H1 (cell line): ENCODE measurements at regions not wholly inside any gene's neighbourhood (a gene's known extent, or its start where the extent isn't known, plus 50 kb on each side); places are given as distances from the start of the nearest gene placed in this dataset.

Experiments used
- CTCF ChIA-PET: fragments of 300-600 bp; sonication (Branson Sonifier 250); formaldehyde crosslinking; loops from one replicate; lab custom pipeline; 2021; ENCODE audit not compliant: partially characterized antibody; lab: Charles Lee
- POLR2A ChIA-PET: fragments of 300-600 bp; sonication (Branson Sonifier 250); formaldehyde crosslinking; loops from one replicate; lab custom pipeline; 2021; ENCODE audit warnings: inconsistent platforms; ENCODE audit not compliant: partially characterized antibody; lab: Charles Lee
- DNase-seq, 2 experiments: peaks; one replicate each; pipeline versions ENCODE4 v3.0.0 to v3.0.0-alpha.2; 2010 to 2022; ENCODE audit warnings: low spot score in 2 of 2, low read depth in 1 of 2, mixed read lengths in 1 of 2
- FAIRE-seq: peaks from 2 replicates; lab custom pipeline; 2011; peaks lifted over from hg19 to GRCh38; lab: Jason Lieb, UNC
- H2AFZ ChIP-seq: 2 replicates; pipeline ENCODE4 v1.8.1; 2012; ENCODE audit warnings: low read length, inconsistent platforms
- H2AK5ac ChIP-seq: 2 replicates; pipeline ENCODE4 v1.6.1; 2013; ENCODE audit warnings: low read depth, low read length
- H2BK120ac ChIP-seq: replicated peaks from 2 replicates; pipeline ENCODE3; 2013; ENCODE audit warnings: low read depth, low read length, inconsistent platforms
- H2BK12ac ChIP-seq: 2 replicates; pipeline ENCODE4 v1.6.1; 2013; ENCODE audit warnings: low read depth, low read length
- H2BK15ac ChIP-seq: 2 replicates; pipeline ENCODE4 v1.6.1; 2013; ENCODE audit warnings: low read length
- H2BK20ac ChIP-seq: 2 replicates; pipeline ENCODE4 v1.6.1; 2013; ENCODE audit warnings: low read length
- H2BK5ac ChIP-seq: 2 replicates; pipeline ENCODE4 v1.6.1; 2013; ENCODE audit warnings: low read depth, low read length
- H3K14ac ChIP-seq: 2 replicates; pipeline ENCODE4 v1.6.1; 2013; ENCODE audit warnings: inconsistent platforms; ENCODE audit not compliant: insufficient read length
- H3K18ac ChIP-seq: 2 replicates; pipeline ENCODE4 v1.6.1; 2013; ENCODE audit warnings: low read length; ENCODE audit errors: extremely low read depth
- H3K23ac ChIP-seq: 2 replicates; pipeline ENCODE4 v1.6.1; 2013; ENCODE audit warnings: inconsistent platforms; ENCODE audit not compliant: insufficient read length
- H3K23me2 ChIP-seq: 2 replicates; pipeline ENCODE4 v1.6.1; 2013; ENCODE audit warnings: low read depth, low read length
- H3K27ac ChIP-seq: 2 replicates; pipeline ENCODE4 v1.6.1; 2011; ENCODE audit warnings: low read depth, low read length, inconsistent platforms
- H3K27me3 ChIP-seq, 4 experiments: replicated peaks in 1 of 4; 1 replicate in 1 of 4; 2 replicates in 3 of 4; pipeline versions ENCODE4 v1.6.1 to v1.8.1; 2011 to 2013; ENCODE audit warnings: low read length in 3 of 4, mild to moderate bottlenecking in 3 of 4, inconsistent platforms in 2 of 4, mixed read lengths in 2 of 4, moderate library complexity in 1 of 4; ENCODE audit not compliant: control insufficient read depth in 3 of 4, insufficient read depth in 3 of 4; ENCODE audit errors: extremely low read depth in 1 of 4
- H3K36me3 ChIP-seq, 4 experiments: 2 replicates each; pipeline versions ENCODE4 v1.6.1 to v1.8.1; 2011 to 2013; ENCODE audit warnings: mild to moderate bottlenecking in 4 of 4, low read length in 3 of 4, moderate library complexity in 2 of 4, control low read depth in 1 of 4, inconsistent platforms in 1 of 4; ENCODE audit not compliant: insufficient read depth in 4 of 4, control insufficient read depth in 2 of 4
- H3K4ac ChIP-seq: replicated peaks from 2 replicates; pipeline ENCODE3; 2013; ENCODE audit warnings: low read length, low read depth, mixed read lengths, inconsistent platforms; ENCODE audit not compliant: insufficient read length
- H3K4me1 ChIP-seq, 4 experiments: replicated peaks in 1 of 4; 1 replicate in 1 of 4; 2 replicates in 3 of 4; pipeline versions ENCODE4 v1.6.1 to v1.8.1; 2011 to 2013; ENCODE audit warnings: low read length in 3 of 4, inconsistent platforms in 2 of 4, mixed read lengths in 1 of 4; ENCODE audit not compliant: insufficient read depth in 4 of 4, control insufficient read depth in 3 of 4
- H3K4me2 ChIP-seq, 2 experiments: 2 replicates each; pipeline versions ENCODE4 v1.6.1 to v1.8.1; 2011 to 2013; ENCODE audit warnings: low read depth in 2 of 2, low read length in 2 of 2, control low read depth in 1 of 2, inconsistent platforms in 1 of 2, mild to moderate bottlenecking in 1 of 2; ENCODE audit not compliant: insufficient read depth in 1 of 2
- H3K4me3 ChIP-seq, 4 experiments: fragments of 200-600, 300-600 bp in 1 of 4; sonication (generic), shearing (Covaris generic), sonication (Bioruptor Twin) in 1 of 4; 2 replicates each; pipeline versions ENCODE4 v1.5.1 to v1.8.1; 2011 to 2016; ENCODE audit warnings: low read length in 4 of 4, low read depth in 3 of 4, control low read depth in 2 of 4, inconsistent platforms in 2 of 4, mild to moderate bottlenecking in 2 of 4, mixed read lengths in 1 of 4, moderate library complexity in 1 of 4; ENCODE audit not compliant: insufficient read depth in 2 of 4; ENCODE audit errors: extremely low read depth in 1 of 4
- H3K56ac ChIP-seq: replicated peaks from 2 replicates; pipeline ENCODE3; 2013; ENCODE audit warnings: low read depth, mild to moderate bottlenecking, mixed read lengths, low read length, inconsistent platforms; ENCODE audit not compliant: insufficient read length
- H3K79me1 ChIP-seq: 2 replicates; pipeline ENCODE4 v1.6.1; 2013; ENCODE audit warnings: low read depth, low read length, control low read depth
- H3K79me2 ChIP-seq, 2 experiments: 2 replicates each; pipeline versions ENCODE4 v1.6.1 to v1.8.1; 2012 to 2013; ENCODE audit warnings: low read length in 2 of 2, mild to moderate bottlenecking in 2 of 2, inconsistent platforms in 1 of 2; ENCODE audit not compliant: insufficient read depth in 2 of 2, control insufficient read depth in 1 of 2
- H3K9ac ChIP-seq, 4 experiments: replicated peaks in 1 of 4; 1 replicate in 1 of 4; 2 replicates in 3 of 4; pipeline versions ENCODE4 v1.6.1 to v1.8.1; 2011 to 2013; ENCODE audit warnings: low read depth in 3 of 4, low read length in 3 of 4, control low read depth in 2 of 4, mild to moderate bottlenecking in 2 of 4, moderate library complexity in 2 of 4, inconsistent platforms in 1 of 4; ENCODE audit errors: extremely low read depth in 1 of 4
- H3K9me3 ChIP-seq, 2 experiments: 2 replicates each; pipeline versions ENCODE4 v1.6.1 to v1.8.1; 2012 to 2013; ENCODE audit warnings: mild to moderate bottlenecking in 2 of 2, moderate library complexity in 2 of 2, control low read depth in 1 of 2, inconsistent platforms in 1 of 2, low read depth in 1 of 2, low read length in 1 of 2, mixed read lengths in 1 of 2; ENCODE audit not compliant: insufficient read depth in 2 of 2
- H4K20me1 ChIP-seq, 2 experiments: replicated peaks in 1 of 2; 2 replicates each; pipeline versions ENCODE3 to v1.8.1; 2011 to 2013; ENCODE audit warnings: inconsistent platforms in 2 of 2, low read length in 2 of 2, mild to moderate bottlenecking in 1 of 2; ENCODE audit not compliant: insufficient read depth in 2 of 2, control insufficient read depth in 1 of 2
- H4K5ac ChIP-seq: 2 replicates; pipeline ENCODE4 v1.6.1; 2013; ENCODE audit warnings: low read length, low read depth, mixed read lengths, inconsistent platforms; ENCODE audit not compliant: insufficient read length
- H4K8ac ChIP-seq: 2 replicates; pipeline ENCODE4 v1.8.0; 2013; ENCODE audit warnings: mild to moderate bottlenecking, moderate library complexity, low read length, inconsistent platforms; ENCODE audit not compliant: insufficient read depth; ENCODE audit errors: extremely low read depth
- H4K91ac ChIP-seq: replicated peaks from 2 replicates; pipeline ENCODE3; 2013; ENCODE audit warnings: low read length, mixed read lengths, inconsistent platforms; ENCODE audit not compliant: insufficient read length
- BACH1 ChIP-seq: IDR thresholded peaks from 2 replicates; pipeline ENCODE4 v1.6.1; 2012; ENCODE audit warnings: low read length, improper control_type of control experiment
- CHD2 ChIP-seq: IDR thresholded peaks from 2 replicates; pipeline ENCODE4 v1.6.1; 2012; ENCODE audit warnings: low read length, improper control_type of control experiment
- EZH2 ChIP-seq: fragments of 200-600 bp; sonication (generic); IDR thresholded peaks from 2 replicates; pipeline ENCODE4 v1.7.1; 2012; ENCODE audit warnings: low read depth, mild to moderate bottlenecking, moderate library complexity, low read length, inconsistent platforms; ENCODE audit not compliant: severe bottlenecking
- SAP30 ChIP-seq: fragments of 300-600 bp; sonication (generic); IDR thresholded peaks from 2 replicates; pipeline ENCODE4 v1.7.1; 2012; ENCODE audit warnings: low read length, moderate library complexity, mild to moderate bottlenecking, inconsistent platforms; ENCODE audit not compliant: insufficient read depth, insufficient replicate concordance
- TAF1 ChIP-seq: IDR thresholded peaks from 2 replicates; pipeline ENCODE4 v1.6.1; 2011; ENCODE audit warnings: mild to moderate bottlenecking, low read depth, low read length
- WGBS, 2 experiments: shearing (Covaris generic) in 1 of 2; methylation state at CpG; one replicate each; pipeline versions ENCODE4 v1.1.6 to v1.1.7; 2013 to 2015; ENCODE audit warnings: low lambda C conversion rate in 2 of 2, mixed read lengths in 2 of 2, inconsistent platforms in 1 of 2, low coverage in 1 of 2, missing lambda C conversion rate in 1 of 2; ENCODE audit not compliant: insufficient replicate concordance in 2 of 2, insufficient coverage in 1 of 2, insufficient read length in 1 of 2; ENCODE audit errors: extremely low coverage in 1 of 2, missing lambda C conversion rate in 1 of 2; 5-methylcytosine and 5-hydroxymethylcytosine counted together

DNA sequence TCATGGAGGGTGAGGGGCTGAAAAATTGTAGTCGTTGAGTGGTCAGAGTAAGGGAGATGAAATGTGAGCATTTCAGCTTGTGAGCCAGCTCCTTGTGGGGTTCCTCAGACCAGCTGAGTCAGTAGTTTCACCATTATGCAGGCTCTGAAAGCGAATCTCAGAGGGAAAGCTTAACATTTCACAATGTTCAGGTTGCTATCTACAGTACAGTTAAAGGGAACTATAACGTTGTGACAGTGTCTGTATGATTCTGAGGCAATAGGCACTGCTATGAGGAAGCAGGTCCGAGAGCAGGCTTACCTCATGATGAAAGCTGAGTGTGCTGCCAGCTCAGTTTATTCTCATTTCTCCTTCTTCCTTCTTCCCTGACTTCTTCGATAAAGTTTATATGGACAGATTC is 469.6 kb downstream of the EDEM1 start:
- 84% methylated on average over 5 of the region's 5 CpGs; no CpG with 5 or more reads in 1 of the 2 experiments for WGBS, 2 experiments
- no peak overlapping the region for H2BK15ac ChIP-seq
- no peak overlapping the region for H3K56ac ChIP-seq
- FAIRE-seq (no peak), DNase-seq (no peak)
- H2BK120ac ChIP-seq = no peak overlapping the region
- H3K4me3 ChIP-seq = no peak overlapping the region
- no peaks in the 10 kb centered on the region for H4K20me1 ChIP-seq
- no peak overlapping the region for H3K27ac ChIP-seq
- no peak overlapping the region for H3K4me2 ChIP-seq
- no peak overlapping the region for H2BK12ac ChIP-seq
- H3K79me1 ChIP-seq = no peaks in the 10 kb centered on the region
- H3K9me3 ChIP-seq = peaks cover 0 to 8% of the 10 kb centered on the region in 2 experiments; a peak in 1 of 4 replicates
- no peaks in the 10 kb centered on the region for H3K27me3 ChIP-seq
- no peak overlapping the region for H4K91ac ChIP-seq
- H3K23ac ChIP-seq = no peak overlapping the region
- H3K14ac ChIP-seq = no peak overlapping the region
- no peak overlapping the region for H2AK5ac ChIP-seq
- H3K4ac ChIP-seq = no peak overlapping the region
- H2BK5ac ChIP-seq = no peak overlapping the region
- no peaks in the 10 kb centered on the region for H3K23me2 ChIP-seq
- no peak overlapping the region for H4K5ac ChIP-seq
- H2BK20ac ChIP-seq = no peak overlapping the region
- TF ChIP-seq EZH2 (no peak), SAP30 (no peak), TAF1 (no peak), CHD2 (no peak), BACH1 (no peak)
- H3K4me1 ChIP-seq = no peaks in the 10 kb centered on the region
- CTCF ChIA-PET = interaction anchor here (0.6 to 1.5 kb wide), 2 partner anchors 203 to 230 kb away, joined by 3 to 4 read pairs; no protein-coding TSS in a partner anchor
- no peaks in the 10 kb centered on the region for H3K79me2 ChIP-seq
- H4K8ac ChIP-seq = no peak overlapping the region
- no peak overlapping the region for H2AFZ ChIP-seq
- POLR2A ChIA-PET = no interaction called here
- H3K18ac ChIP-seq = no peak overlapping the region
- H3K36me3 ChIP-seq = no peaks in the 10 kb centered on the region
- no peak overlapping the region for H3K9ac ChIP-seq
